HepG2 (cell line): ENCODE measurements at regions not wholly inside any gene's neighbourhood (a gene's known extent, or its start where the extent isn't known, plus 50 kb on each side); places are given as distances from the start of the nearest gene placed in this dataset.

ENCODE experiments used
- ATF7-NPFF ChIP-seq: sonication (generic); formaldehyde crosslinking; IDR thresholded peaks from 2 replicates; pipeline ENCODE4 v1.8.1; 2023; ENCODE audit warnings: mild to moderate bottlenecking, low read depth, missing genetic modification reagents, moderate library complexity
- EP300 ChIP-seq, 3 experiments: sonication (generic) in 1 of 3; formaldehyde crosslinking in 1 of 3; IDR thresholded peaks; 2 replicates each; pipeline versions ENCODE4 v1.5.1 to v1.6.1; 2011 to 2020; ENCODE audit warnings: low read depth in 2 of 3, low read length in 2 of 3, borderline replicate concordance in 1 of 3, improper control_type of control experiment in 1 of 3, mild to moderate bottlenecking in 1 of 3, missing genetic modification reagents in 1 of 3, moderate library complexity in 1 of 3
- FOSL1 ChIP-seq: sonication (generic); formaldehyde crosslinking; IDR thresholded peaks from 2 replicates; pipeline ENCODE4 v1.9.0; 2021; ENCODE audit warnings: missing genetic modification reagents, borderline replicate concordance
- FOXK2 ChIP-seq: fragments of 450-650 bp; IDR thresholded peaks from 2 replicates; pipeline ENCODE4 v1.6.1; 2016
- FOXM1 ChIP-seq: sonication (generic); formaldehyde crosslinking; IDR thresholded peaks from 2 replicates; pipeline ENCODE4 v1.5.0; 2020; ENCODE audit warnings: missing genetic modification reagents
- JUND ChIP-seq: sonication (generic); formaldehyde crosslinking; IDR thresholded peaks from 2 replicates; pipeline ENCODE4 v1.8.0; 2022; ENCODE audit warnings: mild to moderate bottlenecking, missing genetic modification reagents
- MZF1 ChIP-seq: sonication (generic); formaldehyde crosslinking; IDR thresholded peaks from 2 replicates; pipeline ENCODE4 v1.8.1; 2023; ENCODE audit warnings: mild to moderate bottlenecking, missing genetic modification reagents, borderline replicate concordance
- PRPF4 ChIP-seq: fragments of 200-400 bp; formaldehyde crosslinking; IDR thresholded peaks from 2 replicates; pipeline ENCODE4 v1.6.1; 2016; ENCODE audit warnings: low read length, low read depth; ENCODE audit not compliant: poor library complexity, severe bottlenecking
- RFX1 ChIP-seq: fragments of 450-650 bp; IDR thresholded peaks from 2 replicates; pipeline ENCODE4 v1.6.1; 2017
- SMYD3 ChIP-seq: sonication (generic); formaldehyde crosslinking; IDR thresholded peaks from 2 replicates; pipeline ENCODE4 v1.8.1; 2023; ENCODE audit warnings: mild to moderate bottlenecking, missing genetic modification reagents
- YY1 ChIP-seq: IDR thresholded peaks from 2 replicates; pipeline ENCODE4 v1.6.1; 2011; ENCODE audit warnings: low read length, low read depth, moderate library complexity, mild to moderate bottlenecking; ENCODE audit not compliant: insufficient read depth, insufficient replicate concordance
- ZBTB42 ChIP-seq: sonication (generic); formaldehyde crosslinking; IDR thresholded peaks from 2 replicates; pipeline ENCODE4 v1.5.0; 2020; ENCODE audit warnings: mild to moderate bottlenecking, missing genetic modification reagents
- ZNF160 ChIP-seq: sonication (generic); formaldehyde crosslinking; IDR thresholded peaks from 2 replicates; pipeline ENCODE4 v1.8.0; 2022; ENCODE audit warnings: mild to moderate bottlenecking, inconsistent platforms, missing genetic modification reagents
- ZNF264 ChIP-seq: sonication (generic); formaldehyde crosslinking; IDR thresholded peaks from 2 replicates; pipeline ENCODE4 v1.4.0; 2020; ENCODE audit warnings: missing genetic modification reagents
- ZNF431 ChIP-seq: sonication (generic); formaldehyde crosslinking; IDR thresholded peaks from 2 replicates; pipeline ENCODE4 v1.9.0; 2022; ENCODE audit warnings: missing genetic modification reagents, low read depth, mild to moderate bottlenecking, borderline replicate concordance
- ZNF451 ChIP-seq: sonication (generic); formaldehyde crosslinking; IDR thresholded peaks from 2 replicates; pipeline ENCODE4 v1.5.0; 2020; ENCODE audit warnings: mild to moderate bottlenecking, missing genetic modification reagents
- ZNF766 ChIP-seq: sonication (generic); formaldehyde crosslinking; IDR thresholded peaks from 2 replicates; pipeline ENCODE4 v1.5.0; 2020; ENCODE audit warnings: missing genetic modification reagents, borderline replicate concordance
- ZNF850 ChIP-seq: sonication (generic); formaldehyde crosslinking; conservative IDR thresholded peaks from 2 replicates; pipeline ENCODE4 v1.9.0; 2021; ENCODE audit warnings: mild to moderate bottlenecking, missing genetic modification reagents
- TF ChIP-seq, protein P1 (sequence below): sonication (generic); formaldehyde crosslinking; IDR thresholded peaks from 2 replicates; pipeline ENCODE4 v1.4.0; 2020; ENCODE audit warnings: missing genetic modification reagents
- TF ChIP-seq, protein P2 (sequence below): sonication (generic); formaldehyde crosslinking; IDR thresholded peaks from 2 replicates; pipeline ENCODE4 v1.4.0; 2020; ENCODE audit warnings: missing genetic modification reagents
- TF ChIP-seq, protein P3 (sequence below): sonication (generic); formaldehyde crosslinking; IDR thresholded peaks from 2 replicates; pipeline ENCODE4 v1.4.0; 2020; ENCODE audit warnings: missing genetic modification reagents, low read depth, mild to moderate bottlenecking, borderline replicate concordance

DNA sequence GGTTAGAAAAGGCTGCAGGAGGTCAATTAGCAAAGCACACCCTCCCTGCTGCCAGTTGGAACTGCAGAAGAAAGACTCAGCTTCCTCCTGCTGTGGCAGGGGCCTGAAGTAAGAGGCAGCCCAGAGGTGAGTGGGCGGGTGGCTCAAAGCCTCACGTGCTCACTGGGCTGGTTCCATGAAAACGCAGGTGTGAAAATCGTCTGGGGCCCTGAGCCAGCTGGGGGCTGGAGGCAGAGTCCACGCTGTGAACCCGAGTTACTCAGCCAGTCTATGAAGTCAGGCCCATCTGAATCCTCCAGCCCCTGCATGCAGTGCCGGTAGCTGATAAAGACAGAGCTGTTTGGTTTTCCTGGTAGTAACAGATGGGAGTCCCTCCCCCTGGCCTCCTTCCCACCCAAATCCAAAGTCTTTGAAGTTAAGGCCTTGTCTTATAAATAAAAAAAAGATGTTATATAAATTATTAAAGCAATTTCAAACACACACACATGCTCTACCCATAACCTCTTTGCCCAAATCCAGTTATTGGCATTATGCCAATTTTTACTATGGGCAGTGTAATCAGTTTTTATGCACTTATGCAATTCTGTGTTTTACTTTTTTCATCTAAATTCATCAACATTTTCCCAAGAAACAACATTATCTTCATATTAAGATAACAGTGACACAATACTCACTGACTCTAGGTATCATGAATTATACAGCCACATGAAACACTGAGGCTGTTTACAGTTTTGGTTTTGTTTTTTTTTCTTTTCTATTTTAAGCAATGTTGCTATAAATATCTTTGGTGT lies 57.9 kb upstream of the PNMA1 start (continued):
- TF ChIP-seq, protein P1, sequence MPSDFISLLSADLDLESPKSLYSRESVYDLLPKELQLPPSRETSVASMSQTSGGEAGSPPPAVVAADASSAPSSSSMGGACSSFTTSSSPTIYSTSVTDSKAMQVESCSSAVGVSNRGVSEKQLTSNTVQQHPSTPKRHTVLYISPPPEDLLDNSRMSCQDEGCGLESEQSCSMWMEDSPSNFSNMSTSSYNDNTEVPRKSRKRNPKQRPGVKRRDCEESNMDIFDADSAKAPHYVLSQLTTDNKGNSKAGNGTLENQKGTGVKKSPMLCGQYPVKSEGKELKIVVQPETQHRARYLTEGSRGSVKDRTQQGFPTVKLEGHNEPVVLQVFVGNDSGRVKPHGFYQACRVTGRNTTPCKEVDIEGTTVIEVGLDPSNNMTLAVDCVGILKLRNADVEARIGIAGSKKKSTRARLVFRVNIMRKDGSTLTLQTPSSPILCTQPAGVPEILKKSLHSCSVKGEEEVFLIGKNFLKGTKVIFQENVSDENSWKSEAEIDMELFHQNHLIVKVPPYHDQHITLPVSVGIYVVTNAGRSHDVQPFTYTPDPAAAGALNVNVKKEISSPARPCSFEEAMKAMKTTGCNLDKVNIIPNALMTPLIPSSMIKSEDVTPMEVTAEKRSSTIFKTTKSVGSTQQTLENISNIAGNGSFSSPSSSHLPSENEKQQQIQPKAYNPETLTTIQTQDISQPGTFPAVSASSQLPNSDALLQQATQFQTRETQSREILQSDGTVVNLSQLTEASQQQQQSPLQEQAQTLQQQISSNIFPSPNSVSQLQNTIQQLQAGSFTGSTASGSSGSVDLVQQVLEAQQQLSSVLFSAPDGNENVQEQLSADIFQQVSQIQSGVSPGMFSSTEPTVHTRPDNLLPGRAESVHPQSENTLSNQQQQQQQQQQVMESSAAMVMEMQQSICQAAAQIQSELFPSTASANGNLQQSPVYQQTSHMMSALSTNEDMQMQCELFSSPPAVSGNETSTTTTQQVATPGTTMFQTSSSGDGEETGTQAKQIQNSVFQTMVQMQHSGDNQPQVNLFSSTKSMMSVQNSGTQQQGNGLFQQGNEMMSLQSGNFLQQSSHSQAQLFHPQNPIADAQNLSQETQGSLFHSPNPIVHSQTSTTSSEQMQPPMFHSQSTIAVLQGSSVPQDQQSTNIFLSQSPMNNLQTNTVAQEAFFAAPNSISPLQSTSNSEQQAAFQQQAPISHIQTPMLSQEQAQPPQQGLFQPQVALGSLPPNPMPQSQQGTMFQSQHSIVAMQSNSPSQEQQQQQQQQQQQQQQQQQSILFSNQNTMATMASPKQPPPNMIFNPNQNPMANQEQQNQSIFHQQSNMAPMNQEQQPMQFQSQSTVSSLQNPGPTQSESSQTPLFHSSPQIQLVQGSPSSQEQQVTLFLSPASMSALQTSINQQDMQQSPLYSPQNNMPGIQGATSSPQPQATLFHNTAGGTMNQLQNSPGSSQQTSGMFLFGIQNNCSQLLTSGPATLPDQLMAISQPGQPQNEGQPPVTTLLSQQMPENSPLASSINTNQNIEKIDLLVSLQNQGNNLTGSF (CRISPR knock-in tag): peak; percentile 92
- TF ChIP-seq, protein P2, sequence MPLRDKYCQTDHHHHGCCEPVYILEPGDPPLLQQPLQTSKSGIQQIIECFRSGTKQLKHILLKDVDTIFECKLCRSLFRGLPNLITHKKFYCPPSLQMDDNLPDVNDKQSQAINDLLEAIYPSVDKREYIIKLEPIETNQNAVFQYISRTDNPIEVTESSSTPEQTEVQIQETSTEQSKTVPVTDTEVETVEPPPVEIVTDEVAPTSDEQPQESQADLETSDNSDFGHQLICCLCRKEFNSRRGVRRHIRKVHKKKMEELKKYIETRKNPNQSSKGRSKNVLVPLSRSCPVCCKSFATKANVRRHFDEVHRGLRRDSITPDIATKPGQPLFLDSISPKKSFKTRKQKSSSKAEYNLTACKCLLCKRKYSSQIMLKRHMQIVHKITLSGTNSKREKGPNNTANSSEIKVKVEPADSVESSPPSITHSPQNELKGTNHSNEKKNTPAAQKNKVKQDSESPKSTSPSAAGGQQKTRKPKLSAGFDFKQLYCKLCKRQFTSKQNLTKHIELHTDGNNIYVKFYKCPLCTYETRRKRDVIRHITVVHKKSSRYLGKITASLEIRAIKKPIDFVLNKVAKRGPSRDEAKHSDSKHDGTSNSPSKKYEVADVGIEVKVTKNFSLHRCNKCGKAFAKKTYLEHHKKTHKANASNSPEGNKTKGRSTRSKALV: no peak; the same call in 1 of the 2 replicates
- no peak for TF ChIP-seq ATF7-NPFF (CRISPR knock-in tag)
- TF ChIP-seq PRPF4: no peak
- TF ChIP-seq ZNF264 (CRISPR knock-in tag): peak; percentile 59; the same call in 1 of the 2 replicates
- TF ChIP-seq, protein P3, sequence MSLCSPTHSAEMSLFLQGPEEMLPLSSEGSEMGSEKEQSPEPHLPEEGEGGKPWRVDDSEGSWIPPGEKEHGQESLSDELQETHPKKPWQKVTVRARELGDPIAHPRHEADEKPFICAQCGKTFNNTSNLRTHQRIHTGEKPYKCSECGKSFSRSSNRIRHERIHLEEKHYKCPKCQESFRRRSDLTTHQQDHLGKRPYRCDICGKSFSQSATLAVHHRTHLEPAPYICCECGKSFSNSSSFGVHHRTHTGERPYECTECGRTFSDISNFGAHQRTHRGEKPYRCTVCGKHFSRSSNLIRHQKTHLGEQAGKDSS: peak; percentile 72; the same call in 1 of the 2 replicates
- TF ChIP-seq FOXK2: no peak
- no peak for TF ChIP-seq ZBTB42
- peak; percentile 81; the same call in 1 of the 2 replicates for TF ChIP-seq SMYD3 (CRISPR knock-in tag)
- TF ChIP-seq ZNF451: peak; percentile 26; the same call in 1 of the 2 replicates
- TF ChIP-seq YY1: peak; percentile 61
- TF ChIP-seq JUND (CRISPR knock-in tag): peak; percentile 57; the same call in 1 of the 2 replicates
- no peak for TF ChIP-seq FOXM1 (CRISPR knock-in tag)
- peak; percentile 55; the same call in 1 of the 2 replicates for TF ChIP-seq ZNF431 (CRISPR knock-in tag)
- TF ChIP-seq MZF1 (CRISPR knock-in tag): peak; percentile 33; the same call in 1 of the 2 replicates
- TF ChIP-seq RFX1: no peak
- TF ChIP-seq EP300 (IDR thresholded peaks at IDR 0.05; ENCODE audit: low read depth in 2 of 2, low read length in 2 of 2): peak in 1 of 2 experiments; percentile 69; a peak in 2 of 4 replicates
- peak; percentile 84 for TF ChIP-seq EP300 (CRISPR knock-in tag; IDR thresholded peaks at IDR 0.05; ENCODE audit: borderline replicate concordance)
- no peak for TF ChIP-seq FOSL1
- TF ChIP-seq ZNF160 (CRISPR knock-in tag): no peak; the same call in none of the 2 replicates
- peak; percentile 84; the same call in 1 of the 2 replicates for TF ChIP-seq ZNF766 (CRISPR knock-in tag)
- no peak for TF ChIP-seq ZNF850 (CRISPR knock-in tag)
